NCI-H1092 (cell line): ENCODE measurements at regions not wholly inside any gene's neighbourhood (a gene's known extent, or its start where the extent isn't known, plus 50 kb on each side); places are given as distances from the start of the nearest gene placed in this dataset.
"Not testable (repeated sequence)": the region's sequence is repeated elsewhere in the genome, so short reads cannot be mapped to it uniquely, and the experiment has no call there.

Source experiments
- DNase-seq: peaks from one replicate; lab custom pipeline; 2025; lab: John Stamatoyannopoulos, UW

GRCh38 chr10:114872519-114873087 is 51.0 kb downstream of the FHIP2A start:
- DNase-seq, result no peak

GRCh38 chr10:114874827-114875411 is 53.3 kb downstream of the FHIP2A start:
- DNase-seq, result no peak

GRCh38 chr10:114875590-114876081 is 54.1 kb downstream of the FHIP2A start:
- DNase-seq, result not testable (repeated sequence)

GRCh38 chr10:114876169-114876568 is 54.6 kb downstream of the FHIP2A start:
- DNase-seq, result no peak

GRCh38 chr10:114876602-114877300 is 55.2 kb downstream of the FHIP2A start:
- peak; percentile 44 for DNase-seq

- no peak for DNase-seq
These were observed 55.7 kb downstream of the FHIP2A start for GRCh38 chr10:114877301-114877644.

- no peak for DNase-seq
These were observed 57.5 kb downstream of the FHIP2A start for GRCh38 chr10:114879093-114879492.

- no peak for DNase-seq
These were observed 58.1 kb downstream of the FHIP2A start for GRCh38 chr10:114879541-114880158.

- DNase-seq, result no peak
These were observed 56.6 kb upstream of the TRUB1 start for GRCh38 chr10:114881417-114881816.

- no peak for DNase-seq
These were observed 56.1 kb upstream of the TRUB1 start for GRCh38 chr10:114881901-114882300.

- DNase-seq, result no peak
These were observed 52.6 kb upstream of the TRUB1 start for GRCh38 chr10:114885443-114885842.
